ENCODE measurements at regions not wholly inside any gene's neighbourhood (a gene's known extent, or its start where the extent isn't known, plus 50 kb on each side); places are given as distances from the start of the nearest gene placed in this dataset.

DNA sequence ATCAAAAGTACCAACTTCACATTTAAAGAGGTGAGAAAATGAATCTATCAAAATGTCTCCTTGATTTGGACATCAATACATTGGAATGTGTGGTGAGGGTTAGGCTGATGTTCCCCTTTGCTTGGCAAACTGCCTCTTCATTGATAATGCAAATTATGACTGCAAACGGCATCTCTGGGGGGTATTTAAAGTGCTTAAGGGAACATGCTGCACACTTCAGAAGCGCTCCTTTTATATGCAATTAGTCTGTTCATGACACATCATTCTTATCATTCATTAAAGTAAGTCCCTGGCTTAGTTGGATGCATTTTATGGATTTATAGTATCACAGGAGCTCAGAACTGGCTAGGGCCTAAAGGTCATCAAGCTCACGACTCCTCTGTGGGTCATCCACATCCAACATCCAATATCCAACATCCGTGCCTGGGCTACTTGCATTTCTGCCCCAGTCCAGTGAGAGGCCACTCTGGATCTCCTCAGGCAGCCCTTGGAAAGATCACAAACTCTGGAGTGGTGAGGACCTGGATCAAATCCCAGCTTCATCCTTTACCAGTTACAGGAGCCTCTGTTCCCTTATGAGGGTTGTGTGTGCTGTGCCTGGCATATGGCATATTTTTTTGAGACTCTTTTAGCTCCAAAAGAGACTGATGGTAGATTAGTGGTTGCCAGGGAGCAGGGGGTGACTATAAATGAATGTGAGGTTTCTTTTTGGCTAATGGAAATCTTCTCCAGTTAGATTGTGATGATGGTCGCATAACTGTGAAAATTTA, 136.8 kb upstream of the FOXB1 start:
- TF ChIP-seq, protein P1, sequence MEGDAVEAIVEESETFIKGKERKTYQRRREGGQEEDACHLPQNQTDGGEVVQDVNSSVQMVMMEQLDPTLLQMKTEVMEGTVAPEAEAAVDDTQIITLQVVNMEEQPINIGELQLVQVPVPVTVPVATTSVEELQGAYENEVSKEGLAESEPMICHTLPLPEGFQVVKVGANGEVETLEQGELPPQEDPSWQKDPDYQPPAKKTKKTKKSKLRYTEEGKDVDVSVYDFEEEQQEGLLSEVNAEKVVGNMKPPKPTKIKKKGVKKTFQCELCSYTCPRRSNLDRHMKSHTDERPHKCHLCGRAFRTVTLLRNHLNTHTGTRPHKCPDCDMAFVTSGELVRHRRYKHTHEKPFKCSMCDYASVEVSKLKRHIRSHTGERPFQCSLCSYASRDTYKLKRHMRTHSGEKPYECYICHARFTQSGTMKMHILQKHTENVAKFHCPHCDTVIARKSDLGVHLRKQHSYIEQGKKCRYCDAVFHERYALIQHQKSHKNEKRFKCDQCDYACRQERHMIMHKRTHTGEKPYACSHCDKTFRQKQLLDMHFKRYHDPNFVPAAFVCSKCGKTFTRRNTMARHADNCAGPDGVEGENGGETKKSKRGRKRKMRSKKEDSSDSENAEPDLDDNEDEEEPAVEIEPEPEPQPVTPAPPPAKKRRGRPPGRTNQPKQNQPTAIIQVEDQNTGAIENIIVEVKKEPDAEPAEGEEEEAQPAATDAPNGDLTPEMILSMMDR (IDR thresholded peaks at IDR 0.05), result no peak
- TF ChIP-seq POLR2A (IDR thresholded peaks at IDR 0.05), result no peak

Measured in tibial nerve (tissue), 3 donors.